ENCODE measurements at regions not wholly inside any gene's neighbourhood (a gene's known extent, or its start where the extent isn't known, plus 50 kb on each side); places are given as distances from the start of the nearest gene placed in this dataset.
A peak's percentile ranks its signal among the peaks of the same experiment; 100 is the strongest.

DNA sequence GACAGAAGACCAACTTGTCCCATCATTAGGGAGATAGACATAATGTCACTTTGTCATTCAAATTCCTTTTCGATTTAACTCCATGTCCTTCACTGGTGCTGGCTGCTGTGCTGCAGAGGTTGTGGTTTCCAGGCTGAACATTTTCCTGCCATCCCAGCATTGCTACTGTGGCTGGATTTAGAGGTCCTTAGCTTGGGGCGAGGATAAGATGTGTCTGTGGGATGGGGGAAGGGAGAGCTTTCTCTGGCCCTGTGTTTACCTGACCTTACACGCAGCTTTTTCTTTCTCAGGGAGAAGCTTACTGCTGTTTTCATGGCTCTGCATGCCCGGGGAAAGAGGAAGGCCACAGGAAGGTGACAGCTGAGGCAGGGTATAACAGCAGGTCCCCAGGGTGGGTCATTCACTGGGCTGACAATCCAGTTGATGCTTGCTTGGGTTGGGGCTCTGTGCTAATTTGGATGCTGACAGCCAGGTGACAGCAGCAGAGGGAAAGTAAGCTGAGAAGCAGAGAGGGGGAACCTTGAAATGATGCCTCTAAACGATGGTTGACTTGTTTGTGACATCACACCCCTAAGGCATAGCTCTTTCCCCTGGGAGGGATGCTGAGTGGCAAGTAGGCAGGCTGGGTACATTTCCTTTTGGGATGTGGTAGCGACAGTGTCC is 326.9 kb upstream of the CTNNB1 start:
- H3K27me3 ChIP-seq = no peaks in the 10 kb centered on the region
- H3K36me3 ChIP-seq = no peaks in the 10 kb centered on the region
- peak in 1 of 2 experiments; percentile 26 for DNase-seq
- no peak overlapping the region for H3K4me3 ChIP-seq
- no peaks in the 10 kb centered on the region for H3K9me3 ChIP-seq (replicated peaks)
- H3K4me1 ChIP-seq = peaks cover 26% of the 10 kb centered on the region
- peak overlapping the region; percentile 38; the same call in 1 of the 2 replicates for H3K27ac ChIP-seq

DNA sequence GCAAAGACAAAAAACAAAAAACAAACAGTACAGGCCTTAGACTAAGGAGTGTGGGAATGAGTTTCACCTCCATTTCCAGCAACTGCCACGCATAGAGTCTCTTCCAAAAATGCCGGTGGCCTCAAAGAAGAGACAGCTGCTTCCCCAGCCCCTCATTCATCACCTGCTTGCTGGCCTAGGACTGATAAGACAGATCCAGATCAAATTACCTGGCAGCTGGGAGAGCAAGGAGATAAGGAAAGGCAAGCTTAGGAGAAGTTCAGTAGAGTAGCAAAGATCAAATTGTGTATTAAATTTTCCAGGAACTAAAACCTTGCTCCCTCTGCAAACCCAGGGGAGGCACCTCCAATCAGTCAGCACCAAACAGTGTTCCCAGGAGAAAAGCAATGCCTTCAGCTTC is 325.8 kb upstream of the CTNNB1 start:
- Histone ChIP-seq H3K4me1 (peaks cover 32% of the 10 kb centered on the region), H3K27ac (peak overlapping the region; percentile 38)
- peak; percentile 67 to 74 for DNase-seq

GRCh38 chr3:40873934-40874699 is 325.2 kb upstream of the CTNNB1 start:
- DNase-seq = no peak
- Histone ChIP-seq H3K36me3 (no peaks in the 10 kb centered on the region), H3K9me3 (replicated peaks) (no peaks in the 10 kb centered on the region), H3K4me3 (no peak overlapping the region), H3K4me1 (peaks cover 36% of the 10 kb centered on the region), H3K27me3 (no peaks in the 10 kb centered on the region), H3K27ac (peak overlapping the region; percentile 38)

More for the DNA sequence above, 325.8 kb upstream of the CTNNB1 start:
- H3K36me3 ChIP-seq = no peaks in the 10 kb centered on the region
- H3K27me3 ChIP-seq = no peaks in the 10 kb centered on the region
- no peaks in the 10 kb centered on the region for H3K9me3 ChIP-seq (replicated peaks)
- no peak overlapping the region for H3K4me3 ChIP-seq

GRCh38 chr3:40875581-40875980 is 323.7 kb upstream of the CTNNB1 start:
- no peak overlapping the region for H3K4me3 ChIP-seq
- no peaks in the 10 kb centered on the region for H3K36me3 ChIP-seq
- H3K27me3 ChIP-seq = no peaks in the 10 kb centered on the region
- no peak for DNase-seq
- no peaks in the 10 kb centered on the region for H3K9me3 ChIP-seq (replicated peaks)
- no peak overlapping the region for H3K27ac ChIP-seq
- peaks cover 36% of the 10 kb centered on the region for H3K4me1 ChIP-seq

- DNase-seq = no peak
- Histone ChIP-seq H3K4me1 (peaks cover 36% of the 10 kb centered on the region), H3K27me3 (no peaks in the 10 kb centered on the region), H3K9me3 (replicated peaks) (no peaks in the 10 kb centered on the region), H3K27ac (no peak overlapping the region), H3K4me3 (no peak overlapping the region), H3K36me3 (no peaks in the 10 kb centered on the region)
Observed at GRCh38 chr3:40876009-40876408, 323.3 kb upstream of the CTNNB1 start.

GRCh38 chr3:40876496-40876895 is 322.8 kb upstream of the CTNNB1 start:
- Histone ChIP-seq H3K27me3 (no peaks in the 10 kb centered on the region), H3K4me1 (peaks cover 36% of the 10 kb centered on the region), H3K9me3 (replicated peaks) (no peaks in the 10 kb centered on the region), H3K4me3 (no peak overlapping the region), H3K36me3 (no peaks in the 10 kb centered on the region), H3K27ac (no peak overlapping the region)
- DNase-seq = no peak

- no peak for DNase-seq
- H3K9me3 ChIP-seq (replicated peaks) = no peaks in the 10 kb centered on the region
- H3K36me3 ChIP-seq = no peaks in the 10 kb centered on the region
- H3K27ac ChIP-seq = peak overlapping the region; percentile 35; the same call in 1 of the 2 replicates
- H3K4me3 ChIP-seq = peak overlapping the region; percentile 19; the same call in 1 of the 2 replicates
- no peaks in the 10 kb centered on the region for H3K27me3 ChIP-seq
- H3K4me1 ChIP-seq = peaks cover 25% of the 10 kb centered on the region
Observed at GRCh38 chr3:40877631-40878463, 321.5 kb upstream of the CTNNB1 start.

DNA sequence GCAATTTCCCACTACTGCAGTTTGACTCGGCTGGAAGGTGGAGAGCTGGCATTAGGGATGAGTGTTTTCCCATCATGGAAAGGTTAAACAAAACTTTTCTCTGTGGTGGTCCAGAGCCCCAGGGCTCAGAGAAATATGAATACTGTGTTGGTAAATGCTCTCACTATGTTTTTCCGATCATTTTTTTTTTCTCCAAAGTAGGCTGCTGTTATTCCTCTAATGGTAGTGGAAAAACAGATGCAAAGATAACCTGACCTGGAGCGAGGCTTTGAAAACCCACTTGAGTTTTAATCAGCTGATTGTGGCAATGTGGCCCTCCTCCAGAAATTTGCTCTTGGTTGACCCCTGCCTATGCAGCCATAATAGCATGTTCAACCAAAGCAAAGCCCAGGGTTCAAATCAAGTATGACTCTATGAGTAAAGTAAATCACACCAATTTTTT is 320.8 kb upstream of the CTNNB1 start:
- H3K4me1 ChIP-seq = peaks cover 19% of the 10 kb centered on the region
- peak; percentile 26 to 54 for DNase-seq
- no peaks in the 10 kb centered on the region for H3K27me3 ChIP-seq
- H3K27ac ChIP-seq = peak overlapping the region; percentile 35; the same call in 1 of the 2 replicates
- peak overlapping the region; percentile 19; the same call in 1 of the 2 replicates for H3K4me3 ChIP-seq
- H3K36me3 ChIP-seq = no peaks in the 10 kb centered on the region
- no peaks in the 10 kb centered on the region for H3K9me3 ChIP-seq (replicated peaks)

DNA sequence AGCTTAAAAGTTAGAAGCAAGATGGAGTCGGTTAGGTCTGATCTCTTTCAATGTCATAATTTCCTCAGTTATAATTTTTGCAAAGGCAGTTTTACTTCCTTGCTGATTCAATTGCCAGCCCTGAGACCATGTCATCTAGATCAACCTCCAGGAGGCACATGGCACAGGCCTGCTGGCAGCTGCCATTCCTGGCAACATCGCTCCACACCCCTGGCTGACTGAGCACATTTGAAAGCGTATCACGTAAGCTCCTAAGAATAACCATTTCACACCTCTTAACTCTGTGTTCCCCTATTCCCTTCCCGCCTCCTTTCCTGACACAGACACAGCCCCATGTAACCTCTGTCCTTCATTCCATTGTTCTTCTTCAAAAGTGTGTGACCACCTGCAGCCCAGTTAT is 313.9 kb upstream of the CTNNB1 start:
- H3K36me3 ChIP-seq = no peaks in the 10 kb centered on the region
- peaks cover 7% of the 10 kb centered on the region for H3K4me1 ChIP-seq
- no peak overlapping the region for H3K27ac ChIP-seq
- DNase-seq = no peak
- no peaks in the 10 kb centered on the region for H3K27me3 ChIP-seq
- no peak overlapping the region for H3K4me3 ChIP-seq
- H3K9me3 ChIP-seq (replicated peaks) = no peaks in the 10 kb centered on the region

DNA sequence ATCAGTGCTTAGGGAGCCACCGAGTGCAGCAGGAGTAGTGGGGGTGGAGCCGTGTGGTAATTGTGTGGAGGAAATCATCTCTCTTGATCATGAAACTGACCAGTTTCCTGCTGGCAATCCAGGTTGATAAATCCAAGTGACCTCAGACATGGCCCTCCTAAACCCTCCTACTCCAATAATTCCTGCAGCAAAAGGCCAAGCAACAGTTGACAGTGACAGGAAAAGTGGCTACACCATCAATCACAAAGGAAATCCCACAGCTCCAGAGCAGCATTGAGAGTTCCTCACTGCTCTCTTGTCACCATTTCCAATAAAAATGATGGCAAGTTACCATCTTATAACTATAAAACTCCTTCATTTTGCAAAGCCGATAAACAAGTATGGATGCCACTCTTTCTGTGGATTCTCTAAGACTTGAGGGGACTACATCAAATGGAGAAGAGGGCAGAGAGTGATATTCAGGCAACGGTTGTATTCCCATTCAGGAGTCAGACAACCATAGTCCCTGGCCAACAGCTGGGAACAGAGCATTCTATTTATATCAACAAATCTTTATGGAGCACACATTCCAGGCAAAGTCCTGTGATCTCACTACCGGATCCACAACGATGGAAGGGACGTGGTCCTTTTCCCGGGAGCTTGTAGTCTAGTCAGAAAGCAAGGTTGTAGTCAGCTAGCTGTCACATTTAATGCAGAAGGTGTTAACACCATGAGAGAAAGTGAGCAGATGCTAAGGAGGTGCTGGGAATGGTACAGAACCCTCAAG is 312.5 kb upstream of the CTNNB1 start:
- H3K27me3 ChIP-seq = no peaks in the 10 kb centered on the region
- peak in 1 of 2 experiments; percentile 29 for DNase-seq
- no peaks in the 10 kb centered on the region for H3K36me3 ChIP-seq
- H3K9me3 ChIP-seq (replicated peaks) = no peaks in the 10 kb centered on the region
- H3K27ac ChIP-seq = peak overlapping the region; percentile 9; the same call in 1 of the 2 replicates
- H3K4me1 ChIP-seq = peaks cover 7% of the 10 kb centered on the region
- H3K4me3 ChIP-seq = no peak overlapping the region

DNA sequence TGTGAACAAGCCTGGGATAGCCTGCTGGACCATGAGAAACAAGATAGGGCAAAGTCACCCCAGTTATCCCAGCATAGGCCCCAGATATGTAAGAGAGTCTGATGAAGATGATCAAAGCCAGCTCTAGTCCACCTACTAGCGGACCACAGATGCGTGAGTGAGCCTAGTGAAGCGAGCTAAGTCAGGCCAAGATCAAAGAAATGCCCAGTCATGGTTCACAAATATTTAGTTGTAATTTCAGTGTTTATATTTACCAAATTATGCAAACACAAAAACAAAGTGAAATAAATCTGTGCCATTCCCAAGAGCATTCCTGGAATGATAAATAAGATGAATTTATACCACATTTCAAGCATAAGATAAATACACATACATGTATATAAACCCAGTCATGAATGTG is 308.1 kb upstream of the CTNNB1 start:
- Histone ChIP-seq H3K36me3 (no peaks in the 10 kb centered on the region), H3K9me3 (replicated peaks) (no peaks in the 10 kb centered on the region), H3K27me3 (no peaks in the 10 kb centered on the region), H3K4me3 (no peak overlapping the region), H3K4me1 (peaks cover 7% of the 10 kb centered on the region), H3K27ac (no peak overlapping the region)
- DNase-seq = no peak

DNA sequence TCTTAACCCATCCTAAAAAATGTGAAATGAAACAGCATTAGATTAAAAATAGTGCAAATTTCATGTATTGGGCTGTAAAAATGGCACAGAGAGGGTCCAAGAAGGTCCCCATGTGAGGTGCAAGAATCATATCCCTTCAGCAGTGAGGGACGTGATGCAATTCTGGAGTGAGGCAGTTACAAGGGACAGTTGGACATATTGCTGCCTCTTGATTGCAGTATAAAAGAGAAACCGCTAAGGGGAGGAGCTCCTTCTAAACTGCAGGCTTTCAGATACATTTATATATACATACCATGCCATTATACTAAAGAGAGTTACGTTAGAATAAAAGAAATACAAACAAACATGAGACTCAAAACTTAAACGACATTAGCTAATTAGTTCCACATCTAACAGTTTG is 304.2 kb upstream of the CTNNB1 start:
- no peaks in the 10 kb centered on the region for H3K36me3 ChIP-seq
- H3K4me3 ChIP-seq = no peak overlapping the region
- no peaks in the 10 kb centered on the region for H3K9me3 ChIP-seq (replicated peaks)
- no peak overlapping the region for H3K27ac ChIP-seq
- no peak for DNase-seq
- no peaks in the 10 kb centered on the region for H3K27me3 ChIP-seq
- no peaks in the 10 kb centered on the region for H3K4me1 ChIP-seq

DNA sequence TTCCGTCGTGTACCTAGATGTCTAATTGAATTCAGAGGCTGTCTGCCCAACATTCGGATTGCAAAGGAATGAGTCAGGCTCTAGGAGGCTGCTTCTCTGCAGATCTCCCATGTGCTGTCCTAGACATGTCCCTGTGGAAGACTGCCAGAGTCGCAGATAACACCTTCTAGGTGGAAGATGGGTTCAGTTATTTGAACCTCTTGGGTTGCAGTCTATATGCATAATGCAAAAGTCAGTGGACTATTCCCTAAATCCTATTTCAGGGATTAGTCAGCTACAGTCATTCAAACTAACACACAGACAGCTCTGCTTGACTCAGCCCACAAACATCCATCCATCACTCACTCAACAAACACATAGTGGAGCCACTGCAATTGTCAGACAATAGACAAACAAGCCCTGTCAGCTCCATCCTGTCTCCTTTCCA is 300.0 kb upstream of the CTNNB1 start:
- no peak overlapping the region for H3K4me3 ChIP-seq
- H3K27me3 ChIP-seq = no peaks in the 10 kb centered on the region
- no peaks in the 10 kb centered on the region for H3K36me3 ChIP-seq
- no peak overlapping the region for H3K27ac ChIP-seq
- no peaks in the 10 kb centered on the region for H3K9me3 ChIP-seq (replicated peaks)
- no peaks in the 10 kb centered on the region for H3K4me1 ChIP-seq
- DNase-seq = no peak

DNA sequence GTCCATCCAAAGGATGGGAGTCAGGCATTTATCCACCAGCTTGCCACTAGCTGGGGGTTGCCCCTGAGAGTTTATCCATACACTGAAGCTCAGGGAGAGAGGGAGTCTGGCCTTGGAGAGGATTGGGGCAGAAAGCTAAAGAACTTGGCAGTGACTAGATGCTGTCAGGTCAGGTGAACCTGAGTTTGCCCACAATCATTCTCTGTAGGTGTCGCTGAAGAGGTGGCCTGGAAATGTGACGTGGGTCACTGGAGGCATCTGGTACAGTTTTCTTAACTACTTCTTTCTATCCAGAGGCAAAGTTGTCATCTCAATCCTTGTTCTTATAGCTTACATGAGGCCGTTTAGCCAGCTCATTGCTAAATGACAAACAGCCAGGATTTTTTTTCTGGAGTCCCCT is 298.0 kb upstream of the CTNNB1 start:
- H3K36me3 ChIP-seq = no peaks in the 10 kb centered on the region
- DNase-seq = no peak
- H3K27ac ChIP-seq = no peak overlapping the region
- no peaks in the 10 kb centered on the region for H3K9me3 ChIP-seq (replicated peaks)
- no peak overlapping the region for H3K4me3 ChIP-seq
- no peaks in the 10 kb centered on the region for H3K4me1 ChIP-seq
- H3K27me3 ChIP-seq = no peaks in the 10 kb centered on the region

Data from SJCRH30 (cell line).